Neural cell (in vitro differentiated cells): ENCODE measurements at regions not wholly inside any gene's neighbourhood (a gene's known extent, or its start where the extent isn't known, plus 50 kb on each side); places are given as distances from the start of the nearest gene placed in this dataset.

Experiments
- CTCF ChIP-seq: fragments of 450-650 bp; IDR thresholded peaks from 2 replicates; pipeline ENCODE4 v1.5.1; 2014; ENCODE audit warnings: antibody characterized with exemption, mild to moderate bottlenecking, moderate library complexity; ENCODE audit not compliant: poor library complexity, severe bottlenecking
- EP300 ChIP-seq: fragments of 450-650 bp; conservative IDR thresholded peaks from 2 replicates; pipeline ENCODE4 v1.6.1; 2014; ENCODE audit warnings: antibody characterized with exemption, mild to moderate bottlenecking, moderate library complexity; ENCODE audit not compliant: poor library complexity, severe bottlenecking
- EZH2 ChIP-seq: fragments of 200-600, 300-800 bp; shearing (Covaris generic), sonication (generic); IDR thresholded peaks from 2 replicates; pipeline ENCODE4 v1.6.1; 2014; ENCODE audit warnings: antibody characterized with exemption, low read length, borderline replicate concordance, mild to moderate bottlenecking; ENCODE audit not compliant: insufficient read depth, poor library complexity, severe bottlenecking
- POLR2AphosphoS5 ChIP-seq: IDR thresholded peaks from 2 replicates; pipeline ENCODE4 v1.6.1; 2012
- REST ChIP-seq: IDR thresholded peaks from 2 replicates; pipeline ENCODE4 v1.6.1; 2012; ENCODE audit warnings: borderline replicate concordance
- TAF1 ChIP-seq: IDR thresholded peaks from 2 replicates; pipeline ENCODE4 v1.6.1; 2012; ENCODE audit warnings: low read depth

- TF ChIP-seq CTCF (no peak), TAF1 (no peak), REST (no peak), EZH2 (no peak), EP300 (no peak), POLR2AphosphoS5 (no peak)
Observed at GRCh38 chr2:228540976-228541375, 359.5 kb upstream of the SPHKAP start.
